ENCODE measurements at regions not wholly inside any gene's neighbourhood (a gene's known extent, or its start where the extent isn't known, plus 50 kb on each side); places are given as distances from the start of the nearest gene placed in this dataset.
A peak's percentile ranks its signal among the peaks of the same experiment; 100 is the strongest.

GRCh38 chr3:76700323-76700722, 339.6 kb upstream of the ROBO2 start:
- peak; percentile 54 for DNase-seq

GRCh38 chr3:76702676-76703075, 337.2 kb upstream of the ROBO2 start:
- no peak for DNase-seq

DNA sequence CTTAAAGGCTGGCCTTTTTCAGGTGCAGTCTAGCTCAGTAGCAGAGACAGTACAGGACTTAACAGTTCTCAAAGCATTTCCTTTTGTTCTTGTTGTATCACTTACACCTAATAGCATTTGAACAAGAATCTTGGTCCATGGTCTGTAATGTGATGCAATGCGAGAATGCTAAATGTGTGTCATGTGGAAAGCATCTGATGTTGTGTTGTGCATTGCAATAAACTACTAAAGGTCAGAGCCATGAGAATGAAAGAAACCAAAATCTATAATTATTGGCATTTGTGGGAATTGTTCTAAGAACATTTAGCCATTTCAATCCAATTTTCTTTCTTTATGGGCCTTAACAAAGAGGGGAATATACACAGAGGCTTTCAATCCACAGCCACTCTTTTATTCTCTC, 324.5 kb upstream of the ROBO2 start:
- DNase-seq, result no peak

- DNase-seq, result no peak
Measured at GRCh38 chr3:76723366-76723765, 316.5 kb upstream of the ROBO2 start.

- no peak for DNase-seq
Measured at GRCh38 chr3:76724075-76724474, 315.8 kb upstream of the ROBO2 start.

DNA sequence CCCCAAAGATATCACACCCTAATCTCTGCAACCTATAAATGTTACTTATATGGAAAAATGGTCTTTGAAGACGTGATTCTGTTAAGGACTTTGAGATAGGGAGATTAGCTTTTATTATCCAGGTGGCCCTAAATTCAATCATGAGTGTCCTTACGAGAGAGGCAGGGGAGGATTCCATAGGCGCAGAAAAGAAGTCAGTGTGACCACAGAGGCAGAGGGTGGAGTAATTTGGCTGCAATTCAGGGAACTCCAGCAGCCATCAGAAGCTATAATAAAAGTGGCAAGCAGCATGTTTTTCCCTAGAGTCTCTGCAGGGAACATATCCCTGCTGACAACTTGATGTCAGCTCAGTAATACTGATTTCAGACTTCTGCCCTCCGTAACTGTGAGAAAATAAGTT, 315.2 kb upstream of the ROBO2 start:
- peak; percentile 2 for DNase-seq

DNA sequence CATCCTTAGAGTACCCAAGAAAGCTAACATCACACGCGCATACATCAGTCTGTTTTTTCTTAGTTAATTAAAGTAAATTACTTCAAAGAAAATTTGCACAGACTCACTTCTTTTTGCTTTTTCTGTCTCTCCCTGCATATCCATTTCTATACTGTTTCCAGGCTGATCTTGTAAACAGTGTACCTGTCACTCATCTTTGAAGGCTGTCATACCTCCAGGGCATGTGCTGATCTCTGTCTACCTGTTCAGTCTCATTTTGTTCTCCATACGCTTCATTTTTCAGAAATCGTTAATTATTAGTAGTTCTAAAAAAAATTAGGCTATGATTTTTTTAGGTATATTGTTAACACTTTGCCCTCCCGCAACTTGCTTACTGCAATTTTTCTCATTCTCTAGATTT, 313.9 kb upstream of the ROBO2 start:
- no peak for DNase-seq

GRCh38 chr3:76728426-76728825, 311.5 kb upstream of the ROBO2 start:
- DNase-seq, result no peak

DNA sequence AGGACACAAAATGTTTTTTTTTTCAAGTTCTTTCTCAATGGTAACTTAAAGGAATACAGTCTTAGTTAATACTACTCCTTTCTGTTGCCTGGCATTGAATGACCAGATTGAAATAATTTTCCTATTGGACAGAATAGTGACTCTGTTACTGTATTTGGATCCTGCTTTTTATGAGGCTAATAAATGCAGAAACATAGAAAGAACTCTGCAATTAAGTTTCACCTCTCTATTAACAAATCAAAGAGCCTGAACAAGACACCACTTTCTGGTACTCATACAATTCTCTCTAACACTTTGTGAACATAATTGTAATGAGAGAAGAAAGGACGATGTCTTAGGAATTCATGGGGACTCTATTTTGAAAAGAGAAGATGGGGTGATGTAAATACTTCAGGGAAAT, 308.4 kb upstream of the ROBO2 start:
- DNase-seq, result no peak

DNA sequence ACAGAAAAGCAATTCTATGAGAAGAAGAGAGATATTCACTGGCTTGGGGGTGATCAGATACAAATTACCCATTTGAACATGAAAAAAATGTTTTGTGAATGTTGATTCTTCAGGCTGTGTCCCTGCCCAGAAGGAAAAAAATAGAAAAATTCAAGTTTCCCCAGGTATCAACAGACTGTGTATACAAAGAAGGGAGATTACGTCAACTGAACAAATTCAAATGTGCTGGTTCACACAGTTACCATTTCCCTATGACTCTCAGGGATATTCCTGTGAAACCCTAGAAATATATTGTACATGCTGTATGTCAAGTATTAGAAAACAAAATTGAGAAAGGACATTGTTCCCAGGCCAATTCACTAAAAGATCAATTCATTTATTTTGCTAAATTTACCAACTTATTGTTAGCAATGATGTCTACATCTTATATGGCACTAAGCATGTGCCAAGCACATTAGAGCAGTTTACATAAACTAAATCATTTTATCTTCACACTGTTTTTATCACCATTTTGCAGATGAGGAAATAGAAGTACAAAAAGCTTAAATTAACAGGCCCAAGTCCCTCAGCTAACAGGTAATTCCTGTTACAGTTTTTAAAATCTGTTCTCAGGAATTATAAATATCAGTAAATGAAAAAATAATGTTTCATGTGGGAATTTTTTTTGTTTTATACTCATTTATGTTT, 306.7 kb upstream of the ROBO2 start:
- no peak for DNase-seq

GRCh38 chr3:76735152-76735551, 304.7 kb upstream of the ROBO2 start:
- no peak for DNase-seq

- peak; percentile 2 for DNase-seq
Measured at GRCh38 chr3:76753599-76753998, 286.3 kb upstream of the ROBO2 start.

GRCh38 chr3:76754247-76754646, 285.7 kb upstream of the ROBO2 start:
- no peak for DNase-seq

DNA sequence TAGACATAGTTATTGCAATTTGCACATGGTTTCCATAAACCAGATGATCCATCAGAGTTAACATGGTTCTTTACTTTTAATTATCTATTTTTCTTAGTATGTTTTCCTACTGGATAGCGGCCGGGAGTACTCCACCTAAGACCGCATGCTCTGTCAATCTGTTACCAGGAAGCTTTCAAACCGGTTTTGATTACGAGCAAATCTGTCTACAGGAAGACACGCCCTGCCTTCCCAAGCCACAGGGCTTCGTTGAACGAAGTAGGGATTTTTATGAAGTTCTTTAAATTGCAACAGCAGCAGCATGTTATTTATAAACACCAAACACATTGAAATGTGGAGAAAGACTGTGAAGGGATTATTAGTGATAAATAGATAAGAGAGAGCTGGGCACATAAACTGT, 283.3 kb upstream of the ROBO2 start:
- no peak for DNase-seq

GRCh38 chr3:76760336-76760735, 279.6 kb upstream of the ROBO2 start:
- no peak for DNase-seq

DNA sequence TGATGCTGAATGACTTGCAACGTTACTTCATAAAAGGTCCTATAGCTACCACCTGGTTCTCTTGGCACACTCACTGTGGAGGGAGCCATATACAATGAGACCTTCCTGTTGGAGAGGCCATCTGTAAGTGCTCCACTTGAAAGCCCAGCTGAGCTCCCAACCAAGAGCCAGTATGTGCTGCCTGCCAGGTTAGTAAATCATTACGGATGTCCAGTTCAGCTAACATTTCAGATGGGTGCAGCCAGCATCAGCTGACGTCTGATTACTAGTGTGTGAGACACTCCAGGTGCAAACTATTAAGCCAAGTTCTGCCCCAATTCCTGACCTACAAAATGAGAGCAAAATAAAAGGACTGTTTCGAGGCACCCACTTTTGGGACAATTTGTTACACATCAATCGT, 274.4 kb upstream of the ROBO2 start:
- DNase-seq, result no peak

DNA sequence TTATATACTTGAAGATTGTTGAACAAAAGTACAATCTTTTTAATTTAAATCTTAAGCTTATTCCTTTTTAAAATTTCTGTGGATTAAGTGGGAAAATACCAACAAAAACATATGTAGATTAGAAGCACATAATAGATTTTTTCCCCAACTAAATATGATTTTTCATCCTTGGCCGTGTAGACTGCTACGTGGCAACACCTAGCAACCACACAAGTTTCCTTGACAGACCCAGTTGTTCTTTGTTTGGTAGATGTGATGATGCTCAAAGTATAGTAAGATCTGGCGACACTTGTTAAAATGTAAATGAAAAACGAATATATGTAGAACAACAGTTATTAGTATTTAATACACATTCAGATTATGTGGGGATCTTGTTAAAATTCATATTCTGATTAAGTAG, 271.0 kb upstream of the ROBO2 start:
- no peak for DNase-seq

DNA sequence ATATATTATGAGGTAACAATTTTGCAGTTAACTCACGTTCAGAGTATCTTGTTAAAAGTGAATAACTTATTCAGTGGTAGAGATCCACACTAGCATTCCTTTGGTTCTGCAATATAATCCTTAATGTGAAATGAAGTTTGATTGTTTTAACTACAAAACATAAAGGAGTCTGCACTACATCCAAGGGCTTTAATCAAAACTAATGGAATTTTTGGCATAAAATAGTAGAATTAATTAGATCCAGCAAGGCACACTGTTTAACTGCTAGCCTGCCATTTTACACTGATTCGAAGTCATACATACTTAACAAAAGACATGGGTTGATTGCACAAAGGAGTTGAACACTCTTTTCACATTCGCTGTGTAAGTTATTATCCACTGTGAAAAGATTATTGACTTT, 263.0 kb upstream of the ROBO2 start:
- no peak for DNase-seq

- DNase-seq, result no peak
Measured at GRCh38 chr3:76788206-76788605, 251.7 kb upstream of the ROBO2 start.

- DNase-seq, result no peak
Measured at GRCh38 chr3:76789237-76789636, 250.7 kb upstream of the ROBO2 start.

GRCh38 chr3:76811418-76811817, 228.5 kb upstream of the ROBO2 start:
- no peak for DNase-seq

DNA sequence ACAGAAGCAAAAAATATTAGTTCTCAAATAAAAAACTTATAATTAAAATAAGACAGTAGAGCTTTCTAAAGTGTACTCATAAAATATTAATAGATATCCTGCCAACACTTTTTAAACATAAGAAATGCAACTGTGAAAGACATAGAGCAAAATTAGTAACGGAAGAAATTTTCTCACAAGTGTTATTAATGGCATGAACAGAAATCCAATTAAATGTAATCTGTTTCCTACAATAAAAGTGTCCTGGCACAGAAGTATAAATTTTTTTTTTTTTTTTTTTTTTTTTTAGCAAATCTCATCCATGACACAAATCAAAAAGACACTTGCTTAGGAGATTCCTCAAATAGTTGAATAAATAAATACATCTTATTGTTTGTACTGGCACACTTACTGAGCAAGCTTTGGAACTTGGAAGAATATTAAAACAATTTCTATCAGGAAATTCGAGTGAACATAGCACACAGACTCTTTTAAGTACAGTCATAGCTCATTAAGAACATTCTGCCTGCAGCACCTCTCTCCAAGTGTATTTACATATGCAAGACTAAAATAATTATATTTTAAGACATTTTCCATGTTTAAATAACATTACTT, 227.2 kb upstream of the ROBO2 start:
- no peak for DNase-seq

DNA sequence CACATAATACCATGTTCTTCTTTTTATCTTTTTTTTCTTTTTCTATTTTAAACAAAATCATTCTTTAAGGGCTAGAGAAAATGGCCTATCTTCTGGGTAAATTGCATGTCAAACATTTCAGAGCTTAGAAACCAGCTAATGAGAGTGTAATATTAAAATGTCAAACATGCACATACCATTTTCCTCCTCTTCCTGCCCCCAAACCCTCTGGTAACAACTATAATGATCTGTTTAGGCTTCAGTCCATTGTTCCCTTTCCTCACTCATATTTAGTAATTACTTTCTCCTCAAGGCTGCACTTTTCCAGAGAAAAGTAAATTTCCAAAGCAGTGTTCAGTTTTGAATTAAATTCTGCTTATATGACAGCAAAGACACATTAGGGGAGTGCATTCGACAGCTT, 224.3 kb upstream of the ROBO2 start:
- DNase-seq, result no peak

GRCh38 chr3:76820481-76820880, 219.4 kb upstream of the ROBO2 start:
- DNase-seq, result no peak

GRCh38 chr3:76824658-76825240, 215.2 kb upstream of the ROBO2 start:
- DNase-seq, result no peak

Measured in fibroblast of skin of scalp (primary cell).